CD14-positive monocyte (primary cell): ENCODE measurements at regions not wholly inside any gene's neighbourhood (a gene's known extent, or its start where the extent isn't known, plus 50 kb on each side); places are given as distances from the start of the nearest gene placed in this dataset.

Source experiments
- DNase-seq, 3 donors: peaks; one replicate each; pipeline ENCODE4 v3.0.0-alpha.2; 2011 to 2022
- H2AFZ ChIP-seq: 2 replicates; pipeline ENCODE4 v1.6.0; 2012; ENCODE audit warnings: mild to moderate bottlenecking, low read depth, low read length, inconsistent platforms; ENCODE audit not compliant: insufficient read depth, poor library complexity, severe bottlenecking
- H3K27ac ChIP-seq, 2 donors: 1 replicate in 1 of 2; 2 replicates in 1 of 2; pipeline ENCODE4 v1.5.1; 2012 to 2013; ENCODE audit warnings: low read length in 2 of 2, control low read depth in 1 of 2, inconsistent platforms in 1 of 2, low read depth in 1 of 2, mild to moderate bottlenecking in 1 of 2
- H3K27me3 ChIP-seq, 2 donors: one replicate each; pipeline versions ENCODE4 v1.6.0 to v1.6.1; 2011 to 2013; ENCODE audit warnings: low read length in 2 of 2; ENCODE audit not compliant: control insufficient read depth in 2 of 2, insufficient read depth in 2 of 2
- H3K36me3 ChIP-seq, 2 donors: replicated peaks in 1 of 2; 1 replicate in 1 of 2; 2 replicates in 1 of 2; pipeline versions ENCODE4 v1.5.1 to v1.6.1; 2012 to 2013; ENCODE audit warnings: low read length in 2 of 2, control low read depth in 1 of 2, inconsistent platforms in 1 of 2, mild to moderate bottlenecking in 1 of 2; ENCODE audit not compliant: insufficient read depth in 2 of 2, control insufficient read depth in 1 of 2
- H3K4me1 ChIP-seq, 2 donors: 1 replicate in 1 of 2; 2 replicates in 1 of 2; pipeline versions ENCODE4 v1.5.1 to v1.6.1; 2012 to 2013; ENCODE audit warnings: low read length in 2 of 2, control low read depth in 1 of 2, inconsistent platforms in 1 of 2, mild to moderate bottlenecking in 1 of 2, moderate library complexity in 1 of 2; ENCODE audit not compliant: insufficient read depth in 2 of 2, control insufficient read depth in 1 of 2
- H3K4me2 ChIP-seq: replicated peaks from 2 replicates; pipeline ENCODE3; 2012; ENCODE audit warnings: low read length, moderate library complexity, mild to moderate bottlenecking; ENCODE audit not compliant: poor library complexity, severe bottlenecking; ENCODE audit errors: extremely low read depth
- H3K4me3 ChIP-seq, 3 experiments: fragments of 200-600 bp in 1 of 3; sonication (generic) in 1 of 3; replicated peaks in 1 of 3; 1 replicate in 2 of 3; 2 replicates in 1 of 3; pipeline ENCODE4 v1.5.1; 2011 to 2013; ENCODE audit warnings: low read length in 3 of 3, mild to moderate bottlenecking in 3 of 3, control low read depth in 2 of 3, low read depth in 2 of 3, inconsistent platforms in 1 of 3, moderate library complexity in 1 of 3
- H3K79me2 ChIP-seq: 2 replicates; pipeline ENCODE4 v1.6.0; 2012; ENCODE audit warnings: mild to moderate bottlenecking, control low read depth, inconsistent platforms, low read length, moderate library complexity; ENCODE audit not compliant: insufficient read depth
- H3K9ac ChIP-seq: 2 replicates; pipeline ENCODE4 v1.6.0; 2017; ENCODE audit warnings: low read length, mild to moderate bottlenecking; ENCODE audit not compliant: insufficient read depth, poor library complexity, severe bottlenecking
- H3K9me3 ChIP-seq, 2 donors: replicated peaks in 1 of 2; 1 replicate in 1 of 2; 2 replicates in 1 of 2; pipeline versions ENCODE4 v1.5.1 to v1.6.1; 2012 to 2013; ENCODE audit warnings: low read length in 2 of 2, control low read depth in 1 of 2; ENCODE audit not compliant: control insufficient read depth in 1 of 2, insufficient read depth in 1 of 2
- H4K20me1 ChIP-seq: 2 replicates; pipeline ENCODE4 v1.6.0; 2012; ENCODE audit warnings: mild to moderate bottlenecking, low read length, control low read depth, moderate library complexity; ENCODE audit not compliant: insufficient read depth
- H3K27ac Mint-ChIP-seq, 7 donors: one replicate each; pipeline ENCODE4 v1.8.0; 2020; ENCODE audit warnings: mild to moderate bottlenecking in 7 of 7, mixed read lengths in 7 of 7, moderate library complexity in 6 of 7, inconsistent platforms in 2 of 7
- H3K27me3 Mint-ChIP-seq, 3 donors: one replicate each; pipeline ENCODE4 v1.8.0; 2021 to 2022; ENCODE audit warnings: low read depth in 3 of 3, mild to moderate bottlenecking in 3 of 3, mixed read lengths in 3 of 3, moderate library complexity in 3 of 3, inconsistent platforms in 1 of 3
- H3K36me3 Mint-ChIP-seq, 2 donors: one replicate each; pipeline ENCODE4 v1.8.0; 2020; ENCODE audit warnings: mixed read lengths in 2 of 2, inconsistent platforms in 1 of 2, mild to moderate bottlenecking in 1 of 2
- H3K4me1 Mint-ChIP-seq: one replicate; pipeline ENCODE4 v1.8.0; 2020; ENCODE audit warnings: mild to moderate bottlenecking, mixed read lengths
- H3K4me3 Mint-ChIP-seq, 2 donors: one replicate each; pipeline ENCODE4 v1.8.0; 2020; ENCODE audit warnings: mild to moderate bottlenecking in 2 of 2, mixed read lengths in 2 of 2, moderate library complexity in 1 of 2
- H3K9me3 Mint-ChIP-seq, 7 donors: one replicate each; pipeline ENCODE4 v1.8.0; 2020 to 2022; ENCODE audit warnings: mixed read lengths in 7 of 7, mild to moderate bottlenecking in 6 of 7, moderate library complexity in 6 of 7, inconsistent platforms in 2 of 7
- CTCF ChIP-seq: fragments of 200-600 bp; IDR thresholded peaks from one replicate; pipeline ENCODE4 v1.8.0; 2022; ENCODE audit warnings: antibody characterized with exemption, mild to moderate bottlenecking
- WGBS: methylation state at CpG from one replicate; pipeline ENCODE4 v1.1.5; 2013; ENCODE audit warnings: missing lambda C conversion rate; ENCODE audit not compliant: insufficient coverage; 5-methylcytosine and 5-hydroxymethylcytosine counted together
- intact Hi-C, 2 donors: fragments of 100-400 bp; cut with micrococcal nuclease; formaldehyde crosslinking; loops; one replicate each; pipeline versions ENCODE4 v1.15.0 to v1.15.1; 2023

GRCh38 chr7:46652317-46652716, 731.2 kb upstream of the IGFBP3 start:
- no peaks in the 10 kb centered on the region for H3K4me1 ChIP-seq
- no peak overlapping the region for H3K27ac ChIP-seq
- Mint-ChIP-seq H3K36me3 (no peaks in the 10 kb centered on the region), H3K4me1 (no peaks in the 10 kb centered on the region), H3K4me3 (no peak overlapping the region), H3K27ac (no peak overlapping the region), H3K27me3 (peaks cover 0 to 3% (median 0%) of the 10 kb centered on the region in 3 donors), H3K9me3 (peaks cover 2 to 19% (median 7%) of the 10 kb centered on the region in 7 donors)
- H4K20me1 ChIP-seq: no peaks in the 10 kb centered on the region
- H3K4me3 ChIP-seq: no peak overlapping the region
- no peak overlapping the region for H3K9ac ChIP-seq
- 100% methylated on average over 1 of the region's 4 CpGs for WGBS
- intact Hi-C loops: no loop called here
- H3K36me3 ChIP-seq: no peaks in the 10 kb centered on the region
- no peak for TF ChIP-seq CTCF
- H3K9me3 ChIP-seq: peaks cover 0 to 6% of the 10 kb centered on the region in 2 donors
- no peaks in the 10 kb centered on the region for H3K79me2 ChIP-seq
- no peak overlapping the region for H3K4me2 ChIP-seq
- no peak for DNase-seq
- no peak overlapping the region for H2AFZ ChIP-seq
- H3K27me3 ChIP-seq: no peaks in the 10 kb centered on the region

- H3K4me1 Mint-ChIP-seq: no peaks in the 10 kb centered on the region
- no peak overlapping the region for H3K4me3 ChIP-seq
- DNase-seq: no peak
- H3K9me3 Mint-ChIP-seq: peaks cover 2 to 19% (median 7%) of the 10 kb centered on the region in 7 donors
- 100% methylated on average over 4 of the region's 8 CpGs for whole genome bisulfite sequencing
- no peaks in the 10 kb centered on the region for H3K79me2 ChIP-seq
- no peaks in the 10 kb centered on the region for H3K36me3 ChIP-seq
- intact Hi-C loops: no loop called here
- peaks cover 0 to 3% (median 0%) of the 10 kb centered on the region in 3 donors for H3K27me3 Mint-ChIP-seq
- H3K27me3 ChIP-seq: no peaks in the 10 kb centered on the region
- no peak for TF ChIP-seq CTCF
- no peak overlapping the region for H3K27ac Mint-ChIP-seq
- H3K4me1 ChIP-seq: no peaks in the 10 kb centered on the region
- H3K27ac ChIP-seq: no peak overlapping the region
- no peak overlapping the region for H2AFZ ChIP-seq
- H4K20me1 ChIP-seq: no peaks in the 10 kb centered on the region
- H3K9me3 ChIP-seq: peaks cover 0 to 6% of the 10 kb centered on the region in 2 donors
- H3K4me3 Mint-ChIP-seq: no peak overlapping the region
- H3K9ac ChIP-seq: no peak overlapping the region
- H3K4me2 ChIP-seq: no peak overlapping the region
- H3K36me3 Mint-ChIP-seq: no peaks in the 10 kb centered on the region
Observed at GRCh38 chr7:46651561-46652088, 730.6 kb upstream of the IGFBP3 start.
